Suprapubic skin (tissue), 3 donors: ENCODE measurements at regions not wholly inside any gene's neighbourhood (a gene's known extent, or its start where the extent isn't known, plus 50 kb on each side); places are given as distances from the start of the nearest gene placed in this dataset.

ENCODE experiments used
- CTCF ChIP-seq, 2 donors: fragments of 200-600 bp in 1 of 2; fragments of 450-650 bp in 1 of 2; sonication (generic) in 1 of 2; IDR thresholded peaks; one replicate each; pipeline ENCODE4 v1.5.1; 2016 to 2019; ENCODE audit warnings: antibody characterized with exemption in 2 of 2, mild to moderate bottlenecking in 1 of 2, moderate library complexity in 1 of 2
- POLR2A ChIP-seq, 2 donors: fragments of 450-650 bp; IDR thresholded peaks; one replicate each; pipeline ENCODE4 v1.6.1; 2017; ENCODE audit warnings: antibody characterized with exemption in 2 of 2, mild to moderate bottlenecking in 2 of 2, moderate library complexity in 2 of 2

GRCh38 chr9:73474002-73474600 lies 322.4 kb downstream of the ANXA1 start:
- TF ChIP-seq CTCF (IDR thresholded peaks at IDR 0.05) (no peak), POLR2A (IDR thresholded peaks at IDR 0.05) (no peak)
